H9 (cell line): ENCODE measurements at regions not wholly inside any gene's neighbourhood (a gene's known extent, or its start where the extent isn't known, plus 50 kb on each side); places are given as distances from the start of the nearest gene placed in this dataset.

ENCODE experiments used
- DNase-seq: peaks from one replicate; pipeline ENCODE4 v3.0.0-alpha.2; 2017
- H2AFZ ChIP-seq: one replicate; pipeline ENCODE4 v1.6.1; 2013; ENCODE audit warnings: mild to moderate bottlenecking, low read length, control low read depth, moderate library complexity
- H2AK5ac ChIP-seq: 2 replicates; pipeline ENCODE4 v1.6.1; 2013; ENCODE audit warnings: low read length, control low read depth, mixed read lengths; ENCODE audit not compliant: insufficient read length
- H2BK120ac ChIP-seq: one replicate; pipeline ENCODE4 v1.6.1; 2013; ENCODE audit warnings: low read depth, mild to moderate bottlenecking, low read length, control low read depth, inconsistent platforms; ENCODE audit not compliant: poor library complexity, severe bottlenecking
- H2BK12ac ChIP-seq: 2 replicates; pipeline ENCODE4 v1.6.1; 2013; ENCODE audit warnings: low read length, control low read depth, mixed read lengths, low read depth; ENCODE audit not compliant: insufficient read length
- H2BK15ac ChIP-seq: 2 replicates; pipeline ENCODE4 v1.6.1; 2013; ENCODE audit warnings: low read depth, low read length, control low read depth
- H2BK20ac ChIP-seq: one replicate; pipeline ENCODE4 v1.6.1; 2013; ENCODE audit warnings: low read depth, mild to moderate bottlenecking, low read length, control low read depth, inconsistent platforms; ENCODE audit not compliant: poor library complexity, severe bottlenecking
- H2BK5ac ChIP-seq: 2 replicates; pipeline ENCODE4 v1.6.1; 2013; ENCODE audit warnings: low read length, control low read depth, mixed read lengths; ENCODE audit not compliant: insufficient read length
- H3K14ac ChIP-seq: 2 replicates; pipeline ENCODE4 v1.6.1; 2013; ENCODE audit warnings: low read length, control low read depth; ENCODE audit not compliant: insufficient read depth
- H3K18ac ChIP-seq: 2 replicates; pipeline ENCODE4 v1.6.1; 2013; ENCODE audit warnings: low read depth, mild to moderate bottlenecking, mixed read lengths, low read length, control low read depth; ENCODE audit not compliant: insufficient read length
- H3K23ac ChIP-seq: 2 replicates; pipeline ENCODE4 v1.6.1; 2013; ENCODE audit warnings: low read length, control low read depth, mixed read lengths, low read depth; ENCODE audit not compliant: insufficient read length
- H3K23me2 ChIP-seq: 2 replicates; pipeline ENCODE4 v1.6.1; 2013; ENCODE audit warnings: low read depth, mild to moderate bottlenecking, mixed read lengths, low read length, control low read depth; ENCODE audit not compliant: insufficient read length, poor library complexity, severe bottlenecking
- H3K27ac ChIP-seq: 2 replicates; pipeline ENCODE4 v1.5.1; 2013; ENCODE audit warnings: low read length, control low read depth, mixed read lengths, low read depth; ENCODE audit not compliant: insufficient read length
- H3K27me3 ChIP-seq: 2 replicates; pipeline ENCODE4 v1.6.1; 2013; ENCODE audit warnings: low read length, control low read depth, inconsistent platforms; ENCODE audit not compliant: insufficient read depth
- H3K4ac ChIP-seq: 2 replicates; pipeline ENCODE4 v1.6.1; 2013; ENCODE audit warnings: low read depth, mild to moderate bottlenecking, control low read depth, inconsistent platforms, low read length, moderate library complexity
- H3K4me1 ChIP-seq: 2 replicates; pipeline ENCODE4 v1.6.1; 2013; ENCODE audit warnings: low read length, control low read depth, inconsistent platforms; ENCODE audit not compliant: insufficient read depth
- H3K4me2 ChIP-seq: 2 replicates; pipeline ENCODE4 v1.6.1; 2013; ENCODE audit warnings: low read length, control low read depth, mixed read lengths; ENCODE audit not compliant: insufficient read length, insufficient read depth
- H3K56ac ChIP-seq: 2 replicates; pipeline ENCODE4 v1.6.1; 2013; ENCODE audit warnings: low read depth, mild to moderate bottlenecking, mixed read lengths, low read length, control low read depth; ENCODE audit not compliant: insufficient read length
- H3K79me1 ChIP-seq: 2 replicates; pipeline ENCODE4 v1.6.1; 2013; ENCODE audit warnings: low read depth, mild to moderate bottlenecking, moderate library complexity, low read length, control low read depth, inconsistent platforms; ENCODE audit not compliant: insufficient read depth, poor library complexity, severe bottlenecking
- H3K79me2 ChIP-seq: 2 replicates; pipeline ENCODE4 v1.6.1; 2013; ENCODE audit warnings: low read length, control low read depth, inconsistent platforms; ENCODE audit not compliant: insufficient read depth
- H3K9ac ChIP-seq: 2 replicates; pipeline ENCODE4 v1.6.1; 2013; ENCODE audit warnings: low read length, control low read depth, mixed read lengths; ENCODE audit not compliant: insufficient read length; ENCODE audit errors: extremely low read depth
- H3K9me3 ChIP-seq: one replicate; pipeline ENCODE4 v1.6.1; 2013; ENCODE audit warnings: low read depth, low read length, inconsistent platforms; ENCODE audit not compliant: control insufficient read depth
- H3T11ph ChIP-seq: one replicate; pipeline ENCODE4 v1.6.1; 2013; ENCODE audit warnings: mild to moderate bottlenecking, low read length, control low read depth, inconsistent platforms
- H4K20me1 ChIP-seq: one replicate; pipeline ENCODE4 v1.6.1; 2013; ENCODE audit not compliant: control insufficient read depth, insufficient read length, insufficient read depth
- H4K5ac ChIP-seq: 2 replicates; pipeline ENCODE4 v1.6.1; 2013; ENCODE audit warnings: low read depth, mild to moderate bottlenecking, mixed read lengths, low read length, control low read depth; ENCODE audit not compliant: insufficient read length
- H4K8ac ChIP-seq: replicated peaks from 2 replicates; pipeline ENCODE4 v1.6.1; 2013; ENCODE audit warnings: low read length, control low read depth, mixed read lengths, low read depth; ENCODE audit not compliant: insufficient read length
- H4K91ac ChIP-seq: 2 replicates; pipeline ENCODE4 v1.6.1; 2013; ENCODE audit warnings: low read depth, mild to moderate bottlenecking, moderate library complexity, mixed read lengths, low read length, control low read depth; ENCODE audit not compliant: insufficient read length
- H3K27ac Mint-ChIP-seq, 3 experiments: 2 replicates in 2 of 3; 3 replicates in 1 of 3; pipeline ENCODE4 v1.8.0; 2020 to 2021; ENCODE audit warnings: mixed read lengths in 3 of 3, mild to moderate bottlenecking in 1 of 3, moderate library complexity in 1 of 3
- H3K27me3 Mint-ChIP-seq: 2 replicates; pipeline ENCODE4 v1.8.0; 2021; ENCODE audit warnings: low read depth, mild to moderate bottlenecking, moderate library complexity, mixed read lengths
- H3K36me3 Mint-ChIP-seq, 3 experiments: 2 replicates in 2 of 3; 3 replicates in 1 of 3; pipeline ENCODE4 v1.8.0; 2020 to 2021; ENCODE audit warnings: low read depth in 3 of 3, mixed read lengths in 3 of 3; ENCODE audit not compliant: insufficient read depth in 1 of 3
- H3K4me1 Mint-ChIP-seq, 2 experiments: 2 replicates each; pipeline ENCODE4 v1.8.0; 2020; ENCODE audit warnings: mixed read lengths in 2 of 2
- H3K4me3 Mint-ChIP-seq, 2 experiments: 2 replicates in 1 of 2; 3 replicates in 1 of 2; pipeline ENCODE4 v1.8.0; 2020 to 2021; ENCODE audit warnings: mild to moderate bottlenecking in 2 of 2, mixed read lengths in 2 of 2, moderate library complexity in 1 of 2
- H3K9me3 Mint-ChIP-seq, 2 experiments: 2 replicates in 1 of 2; 3 replicates in 1 of 2; pipeline ENCODE4 v1.8.0; 2020; ENCODE audit warnings: mild to moderate bottlenecking in 2 of 2, mixed read lengths in 2 of 2, moderate library complexity in 1 of 2
- CTCF ChIP-seq: fragments of 200-600 bp; sonication (generic); conservative IDR thresholded peaks from 3 replicates; pipeline ENCODE4 v1.8.0; 2021; ENCODE audit warnings: antibody characterized with exemption, mild to moderate bottlenecking
- whole genome bisulfite sequencing: extraction: QIAGEN DNeasy Blood & Tissue Kit; methylation state at CpG from one replicate; pipeline ENCODE4 v1.1.7; 2013; ENCODE audit warnings: missing lambda C conversion rate, low lambda C conversion rate, mixed read lengths; ENCODE audit not compliant: insufficient read length; ENCODE audit errors: extremely low coverage; 5-methylcytosine and 5-hydroxymethylcytosine counted together

GRCh38 chr11:127628458-127628785, 627.9 kb upstream of the KIRREL3 start:
- Histone ChIP-seq H4K91ac (no peak overlapping the region), H2BK15ac (no peak overlapping the region), H3K79me2 (no peaks in the 10 kb centered on the region), H3T11ph (no peak overlapping the region), H3K27me3 (no peaks in the 10 kb centered on the region), H4K8ac (no peak overlapping the region), H3K4me2 (no peak overlapping the region), H3K4me1 (peaks cover 11% of the 10 kb centered on the region; the same call in 1 of the 2 replicates), H3K18ac (no peak overlapping the region), H3K23me2 (no peaks in the 10 kb centered on the region), H2BK12ac (no peak overlapping the region), H2BK20ac (no peak overlapping the region), H3K23ac (no peak overlapping the region), H2BK5ac (no peak overlapping the region), H4K20me1 (no peaks in the 10 kb centered on the region), H2AK5ac (no peak overlapping the region), H3K27ac (no peak overlapping the region), H3K4ac (no peak overlapping the region), H3K9me3 (no peaks in the 10 kb centered on the region), H3K9ac (no peak overlapping the region), H3K56ac (no peak overlapping the region), H2AFZ (no peak overlapping the region), H2BK120ac (no peak overlapping the region), H3K14ac (no peak overlapping the region), H3K79me1 (no peaks in the 10 kb centered on the region), H4K5ac (no peak overlapping the region)
- no CpG with 5 or more reads among the region's 5 CpGs for WGBS
- DNase-seq: no peak
- H3K4me1 Mint-ChIP-seq: peaks cover 27 to 34% of the 10 kb centered on the region in 2 experiments
- no peak overlapping the region for H3K4me3 Mint-ChIP-seq
- no peaks in the 10 kb centered on the region for H3K36me3 Mint-ChIP-seq
- no peaks in the 10 kb centered on the region; a peak in 1 of 5 replicates for H3K9me3 Mint-ChIP-seq
- no peak overlapping the region for H3K27ac Mint-ChIP-seq
- TF ChIP-seq CTCF: no peak
- H3K27me3 Mint-ChIP-seq: no peaks in the 10 kb centered on the region
